Progenitor cell of endocrine pancreas (in vitro differentiated cells): ENCODE measurements at regions not wholly inside any gene's neighbourhood (a gene's known extent, or its start where the extent isn't known, plus 50 kb on each side); places are given as distances from the start of the nearest gene placed in this dataset.

Experiments
- DNase-seq: peaks from one replicate; pipeline ENCODE4 v3.0.0; 2021; ENCODE audit warnings: low spot score; ENCODE audit not compliant: unreplicated experiment
- H3K27ac Mint-ChIP-seq: 2 replicates; pipeline ENCODE4 v1.8.0; 2021; ENCODE audit warnings: mild to moderate bottlenecking, moderate library complexity, mixed read lengths
- H3K27me3 Mint-ChIP-seq: 2 replicates; pipeline ENCODE4 v1.8.0; 2021; ENCODE audit warnings: mixed read lengths
- H3K36me3 Mint-ChIP-seq: 2 replicates; pipeline ENCODE4 v1.8.0; 2022; ENCODE audit warnings: mixed read lengths; ENCODE audit not compliant: insufficient read depth
- H3K4me1 Mint-ChIP-seq: 2 replicates; pipeline ENCODE4 v1.8.0; 2021; ENCODE audit warnings: low read depth, mixed read lengths
- H3K4me3 Mint-ChIP-seq: 2 replicates; pipeline ENCODE4 v1.8.0; 2021; ENCODE audit warnings: low read depth, mild to moderate bottlenecking, moderate library complexity, mixed read lengths
- H3K9me3 Mint-ChIP-seq: 2 replicates; pipeline ENCODE4 v1.8.0; 2021; ENCODE audit warnings: low read depth, mixed read lengths
- TF ChIP-seq, protein P1 (sequence below): fragments of 200-600 bp; sonication (generic); IDR thresholded peaks from one replicate; pipeline ENCODE4 v1.5.0; 2021; ENCODE audit warnings: antibody characterized with exemption, mild to moderate bottlenecking; ENCODE audit not compliant: unreplicated experiment

DNA sequence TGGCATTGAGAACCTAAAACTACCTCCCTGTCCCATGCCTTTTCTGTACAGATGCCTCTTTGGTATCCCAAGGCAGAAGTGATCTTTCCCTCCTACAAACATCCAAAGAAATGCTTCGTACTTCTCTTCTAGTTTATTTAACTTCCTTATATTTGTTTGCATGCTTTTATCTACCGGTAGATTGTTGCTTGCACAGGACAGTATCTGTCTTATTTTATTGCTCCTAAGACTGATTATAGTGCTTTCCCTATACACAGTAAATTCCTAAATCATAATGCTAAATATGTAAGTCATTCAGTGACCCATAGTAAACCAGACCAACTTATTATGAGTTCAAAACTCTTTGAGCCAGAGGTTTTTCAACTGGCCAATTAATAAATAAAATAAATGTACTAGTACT, 156.9 kb downstream of the PRELID2 start:
- H3K4me1 Mint-ChIP-seq = peaks cover 20% of the 10 kb centered on the region
- H3K27me3 Mint-ChIP-seq = no peaks in the 10 kb centered on the region
- no peak overlapping the region for H3K27ac Mint-ChIP-seq
- H3K36me3 Mint-ChIP-seq = no peaks in the 10 kb centered on the region
- DNase-seq = no peak
- TF ChIP-seq, protein P1, sequence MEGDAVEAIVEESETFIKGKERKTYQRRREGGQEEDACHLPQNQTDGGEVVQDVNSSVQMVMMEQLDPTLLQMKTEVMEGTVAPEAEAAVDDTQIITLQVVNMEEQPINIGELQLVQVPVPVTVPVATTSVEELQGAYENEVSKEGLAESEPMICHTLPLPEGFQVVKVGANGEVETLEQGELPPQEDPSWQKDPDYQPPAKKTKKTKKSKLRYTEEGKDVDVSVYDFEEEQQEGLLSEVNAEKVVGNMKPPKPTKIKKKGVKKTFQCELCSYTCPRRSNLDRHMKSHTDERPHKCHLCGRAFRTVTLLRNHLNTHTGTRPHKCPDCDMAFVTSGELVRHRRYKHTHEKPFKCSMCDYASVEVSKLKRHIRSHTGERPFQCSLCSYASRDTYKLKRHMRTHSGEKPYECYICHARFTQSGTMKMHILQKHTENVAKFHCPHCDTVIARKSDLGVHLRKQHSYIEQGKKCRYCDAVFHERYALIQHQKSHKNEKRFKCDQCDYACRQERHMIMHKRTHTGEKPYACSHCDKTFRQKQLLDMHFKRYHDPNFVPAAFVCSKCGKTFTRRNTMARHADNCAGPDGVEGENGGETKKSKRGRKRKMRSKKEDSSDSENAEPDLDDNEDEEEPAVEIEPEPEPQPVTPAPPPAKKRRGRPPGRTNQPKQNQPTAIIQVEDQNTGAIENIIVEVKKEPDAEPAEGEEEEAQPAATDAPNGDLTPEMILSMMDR = no peak
- H3K9me3 Mint-ChIP-seq = no peaks in the 10 kb centered on the region
- H3K4me3 Mint-ChIP-seq = no peak overlapping the region

DNA sequence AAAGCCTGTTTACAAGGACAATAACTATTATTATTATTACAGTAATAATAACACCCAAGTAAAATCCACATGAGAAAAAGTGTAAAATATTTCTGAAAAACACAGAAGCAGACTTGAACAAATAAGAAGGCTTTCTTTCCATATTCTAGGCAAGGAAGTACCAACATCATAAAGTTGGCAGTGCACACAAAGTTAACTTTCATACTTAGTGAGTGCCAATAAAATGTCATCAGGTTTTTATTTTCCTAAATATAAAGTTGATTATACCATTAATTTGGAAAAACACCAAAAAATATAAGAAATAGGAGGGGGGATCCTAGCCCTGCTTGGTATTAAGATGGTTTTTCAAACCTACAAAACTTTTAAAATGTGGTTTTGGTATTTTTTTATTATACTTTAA, 161.4 kb downstream of the PRELID2 start:
- no peaks in the 10 kb centered on the region for H3K36me3 Mint-ChIP-seq
- no peaks in the 10 kb centered on the region for H3K27me3 Mint-ChIP-seq
- DNase-seq = no peak
- H3K4me3 Mint-ChIP-seq = no peak overlapping the region
- TF ChIP-seq, protein P1 = no peak
- peaks cover 9% of the 10 kb centered on the region for H3K4me1 Mint-ChIP-seq
- no peaks in the 10 kb centered on the region for H3K9me3 Mint-ChIP-seq
- no peak overlapping the region for H3K27ac Mint-ChIP-seq

GRCh38 chr5:145668714-145669113, 166.4 kb downstream of the PRELID2 start:
- TF ChIP-seq, protein P1 = no peak
- DNase-seq = no peak
- no peaks in the 10 kb centered on the region for H3K9me3 Mint-ChIP-seq
- peak overlapping the region; percentile 79 for H3K27ac Mint-ChIP-seq
- H3K27me3 Mint-ChIP-seq = no peaks in the 10 kb centered on the region
- H3K36me3 Mint-ChIP-seq = no peaks in the 10 kb centered on the region
- no peak overlapping the region for H3K4me3 Mint-ChIP-seq
- H3K4me1 Mint-ChIP-seq = peaks cover 11% of the 10 kb centered on the region

GRCh38 chr5:145667742-145668141, 167.4 kb downstream of the PRELID2 start:
- Mint-ChIP-seq H3K36me3 (no peaks in the 10 kb centered on the region), H3K9me3 (no peaks in the 10 kb centered on the region), H3K27ac (no peak overlapping the region), H3K27me3 (no peaks in the 10 kb centered on the region), H3K4me3 (no peak overlapping the region), H3K4me1 (peaks cover 11% of the 10 kb centered on the region)
- TF ChIP-seq, protein P1 = no peak
- no peak for DNase-seq

GRCh38 chr5:145666591-145666990, 168.6 kb downstream of the PRELID2 start:
- no peak overlapping the region for H3K4me3 Mint-ChIP-seq
- no peak overlapping the region for H3K27ac Mint-ChIP-seq
- TF ChIP-seq, protein P1 = no peak
- H3K9me3 Mint-ChIP-seq = no peaks in the 10 kb centered on the region
- peaks cover 11% of the 10 kb centered on the region for H3K4me1 Mint-ChIP-seq
- H3K27me3 Mint-ChIP-seq = no peaks in the 10 kb centered on the region
- H3K36me3 Mint-ChIP-seq = no peaks in the 10 kb centered on the region
- no peak for DNase-seq
